ENCODE measurements at regions not wholly inside any gene's neighbourhood (a gene's known extent, or its start where the extent isn't known, plus 50 kb on each side); places are given as distances from the start of the nearest gene placed in this dataset.
"Not testable (repeated sequence)": the region's sequence is repeated elsewhere in the genome, so short reads cannot be mapped to it uniquely, and the experiment has no call there.

DNA sequence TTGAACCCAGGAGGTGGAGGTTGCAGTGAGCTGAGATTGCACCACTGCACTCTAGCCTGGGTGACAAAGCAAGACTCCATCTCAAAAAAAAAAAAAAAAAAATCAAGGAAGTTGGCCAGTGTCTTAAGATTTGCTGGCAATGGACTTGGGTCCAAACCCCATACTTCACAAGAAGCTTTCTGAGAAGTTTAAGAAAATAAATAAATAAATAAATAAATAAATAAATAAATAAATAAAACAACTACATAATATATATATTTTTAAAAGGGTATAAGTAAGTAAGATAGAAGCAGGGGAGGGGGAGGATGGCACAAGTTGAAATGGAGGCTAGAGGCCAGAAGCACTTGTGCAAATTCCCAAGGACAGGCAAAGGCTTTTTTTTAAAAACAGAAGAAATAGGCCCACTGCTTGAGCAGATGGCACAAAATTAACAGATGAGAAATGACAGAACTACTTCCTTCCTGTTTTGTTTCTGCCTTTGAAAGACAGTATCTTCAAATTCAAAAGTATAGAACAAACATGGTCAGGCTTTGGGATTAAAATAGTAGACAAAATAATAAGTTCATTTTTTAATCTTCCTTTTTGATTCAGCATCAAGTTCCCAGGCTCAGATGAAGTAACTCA lies 287.7 kb downstream of the ALDH8A1 start:
- Histone ChIP-seq H3K4me3 (no peak overlapping the region), H3K9me3 (no peaks in the 10 kb centered on the region), H3K27me3 (no peaks in the 10 kb centered on the region), H3K27ac (no peak overlapping the region), H3K36me3 (no peaks in the 10 kb centered on the region), H3K4me1 (peaks cover 0 to 4% (median 0%) of the 10 kb centered on the region in 4 donors)
- no peak for DNase-seq
- intact Hi-C loops (cut with DNase I; ENCODE audit: low total_unique reads) (no loop called here), in situ Hi-C loops (cut with MboI; ENCODE audit: low pct_ligation_motif_present in 1 of 4, low pct_unique_long_range_greater_than_20kb in 1 of 4, low sequenced_read_pairs in 3 of 4) (no loop called here)
- no peak for TF ChIP-seq POLR2A (IDR thresholded peaks at IDR 0.05)
- no peak for TF ChIP-seq EP300 (IDR thresholded peaks at IDR 0.05; ENCODE audit: low read depth)
- TF ChIP-seq, protein P1, sequence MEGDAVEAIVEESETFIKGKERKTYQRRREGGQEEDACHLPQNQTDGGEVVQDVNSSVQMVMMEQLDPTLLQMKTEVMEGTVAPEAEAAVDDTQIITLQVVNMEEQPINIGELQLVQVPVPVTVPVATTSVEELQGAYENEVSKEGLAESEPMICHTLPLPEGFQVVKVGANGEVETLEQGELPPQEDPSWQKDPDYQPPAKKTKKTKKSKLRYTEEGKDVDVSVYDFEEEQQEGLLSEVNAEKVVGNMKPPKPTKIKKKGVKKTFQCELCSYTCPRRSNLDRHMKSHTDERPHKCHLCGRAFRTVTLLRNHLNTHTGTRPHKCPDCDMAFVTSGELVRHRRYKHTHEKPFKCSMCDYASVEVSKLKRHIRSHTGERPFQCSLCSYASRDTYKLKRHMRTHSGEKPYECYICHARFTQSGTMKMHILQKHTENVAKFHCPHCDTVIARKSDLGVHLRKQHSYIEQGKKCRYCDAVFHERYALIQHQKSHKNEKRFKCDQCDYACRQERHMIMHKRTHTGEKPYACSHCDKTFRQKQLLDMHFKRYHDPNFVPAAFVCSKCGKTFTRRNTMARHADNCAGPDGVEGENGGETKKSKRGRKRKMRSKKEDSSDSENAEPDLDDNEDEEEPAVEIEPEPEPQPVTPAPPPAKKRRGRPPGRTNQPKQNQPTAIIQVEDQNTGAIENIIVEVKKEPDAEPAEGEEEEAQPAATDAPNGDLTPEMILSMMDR (IDR thresholded peaks at IDR 0.05), result no peak
- TF ChIP-seq POLR2AphosphoS5 (IDR thresholded peaks at IDR 0.05), result no peak

DNA sequence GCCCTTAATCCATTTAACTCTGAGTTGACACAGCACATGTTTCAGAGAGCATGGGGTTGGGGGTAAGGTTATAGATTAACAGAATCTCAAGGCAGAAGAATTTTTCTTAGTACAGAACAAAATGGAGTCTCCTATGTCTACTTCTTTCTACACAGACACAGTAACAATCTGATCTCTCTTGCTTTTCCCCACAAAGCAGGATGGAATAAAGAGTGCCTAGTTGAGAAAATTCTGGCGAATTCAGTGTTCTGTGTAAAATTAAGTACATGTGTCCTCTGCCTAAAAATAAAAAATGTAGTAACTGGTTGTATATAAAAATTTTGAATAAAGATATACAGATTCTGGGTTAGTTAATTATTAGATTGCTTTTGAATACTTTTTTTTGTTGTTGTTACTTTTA lies 290.0 kb downstream of the ALDH8A1 start:
- DNase-seq; H3K27ac ChIP-seq; H3K4me3 ChIP-seq; in situ Hi-C loops (cut with MboI; ENCODE audit: low pct_ligation_motif_present in 1 of 4, low pct_unique_long_range_greater_than_20kb in 1 of 4, low sequenced_read_pairs in 3 of 4); intact Hi-C loops (cut with DNase I; ENCODE audit: low total_unique reads); H3K4me1 ChIP-seq; H3K36me3 ChIP-seq; H3K27me3 ChIP-seq; H3K9me3 ChIP-seq: not testable (repeated sequence)
- WGBS, 2 donors (ENCODE audit: low coverage in 1 of 2), result 88 to 98% methylated on average over 1 of the region's 1 CpG

DNA sequence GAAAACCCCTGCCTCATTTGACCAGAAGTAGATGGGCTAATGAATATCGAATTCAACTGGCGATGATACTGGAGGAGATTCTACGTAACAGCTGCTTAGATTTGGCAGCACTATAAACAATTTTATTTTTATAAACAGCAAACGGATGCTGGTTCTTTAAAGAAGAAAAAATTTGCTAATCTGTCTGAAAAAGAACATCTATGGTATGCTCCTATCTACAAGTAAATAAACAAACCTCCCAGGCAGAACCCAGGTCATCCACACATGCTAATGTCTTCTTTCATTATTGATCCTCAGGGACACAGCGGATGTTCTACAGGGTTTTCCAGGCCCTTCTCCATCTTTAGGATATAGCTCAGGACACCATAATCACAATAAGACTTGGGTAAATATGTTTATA lies 291.3 kb downstream of the ALDH8A1 start:
- WGBS, 2 donors (ENCODE audit: low coverage in 1 of 2), result 72 to 91% methylated on average over 5 of the region's 5 CpGs
- no peak overlapping the region for H3K27ac ChIP-seq
- H3K4me3 ChIP-seq, result no peak overlapping the region
- no peaks in the 10 kb centered on the region for H3K36me3 ChIP-seq
- intact Hi-C loops (cut with DNase I; ENCODE audit: low total_unique reads) (no loop called here), in situ Hi-C loops (cut with MboI; ENCODE audit: low pct_ligation_motif_present in 1 of 4, low pct_unique_long_range_greater_than_20kb in 1 of 4, low sequenced_read_pairs in 3 of 4) (no loop called here)
- H3K27me3 ChIP-seq, result no peaks in the 10 kb centered on the region
- no peak for DNase-seq
- H3K4me1 ChIP-seq, result no peaks in the 10 kb centered on the region
- H3K9me3 ChIP-seq, result no peaks in the 10 kb centered on the region
- no peak for TF ChIP-seq EP300 (IDR thresholded peaks at IDR 0.05; ENCODE audit: low read depth)
- no peak for TF ChIP-seq POLR2A (IDR thresholded peaks at IDR 0.05)
- TF ChIP-seq, protein P1 (IDR thresholded peaks at IDR 0.05), result no peak
- no peak for TF ChIP-seq POLR2AphosphoS5 (IDR thresholded peaks at IDR 0.05)

DNA sequence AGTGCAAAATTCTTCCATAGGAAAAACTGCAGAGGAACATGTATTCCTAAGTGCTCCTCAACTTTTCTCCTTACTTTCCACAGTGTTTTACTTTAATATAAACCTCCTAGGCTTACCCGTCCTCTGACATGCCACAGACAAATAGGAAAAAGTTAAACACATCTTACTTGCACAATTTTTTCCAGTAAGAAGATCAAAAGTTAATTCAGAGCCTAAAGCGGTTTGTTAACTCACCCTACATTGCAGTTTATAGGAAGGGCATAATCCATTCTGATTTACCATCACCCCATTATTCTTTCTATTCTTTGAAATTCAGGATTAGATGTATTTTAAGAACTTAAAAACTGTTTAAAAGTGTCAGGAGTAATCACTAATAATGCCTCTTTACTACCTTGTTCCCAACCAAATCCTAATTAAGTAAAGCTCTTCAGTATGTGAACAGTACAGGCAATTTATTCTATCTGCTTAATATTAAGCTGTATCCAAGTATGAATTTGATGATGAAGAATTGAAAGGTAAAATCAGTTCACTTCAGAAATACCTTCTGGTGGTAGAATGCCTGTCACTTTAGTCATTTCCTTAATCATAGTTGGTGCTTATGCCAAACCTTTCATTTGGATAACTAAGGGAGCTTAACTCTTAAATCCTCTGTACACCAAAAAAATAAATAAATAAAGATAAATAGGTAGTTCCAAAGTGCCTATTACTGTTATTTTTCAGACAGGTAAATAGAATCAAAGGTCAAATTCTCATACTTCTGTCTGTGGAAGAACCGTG lies 292.0 kb downstream of the ALDH8A1 start:
- WGBS, 2 donors (ENCODE audit: low coverage in 1 of 2), result 69 to 71% methylated on average over 3 of the region's 3 CpGs
- Histone ChIP-seq H3K27ac (no peak overlapping the region), H3K36me3 (no peaks in the 10 kb centered on the region), H3K4me3 (no peak overlapping the region), H3K9me3 (no peaks in the 10 kb centered on the region), H3K27me3 (no peaks in the 10 kb centered on the region), H3K4me1 (no peaks in the 10 kb centered on the region)
- intact Hi-C loops (cut with DNase I; ENCODE audit: low total_unique reads), result no loop called here
- in situ Hi-C loops (cut with MboI; ENCODE audit: low pct_ligation_motif_present in 1 of 4, low pct_unique_long_range_greater_than_20kb in 1 of 4, low sequenced_read_pairs in 3 of 4), result no loop called here
- no peak for DNase-seq
- TF ChIP-seq, protein P1 (IDR thresholded peaks at IDR 0.05), result no peak
- TF ChIP-seq EP300 (IDR thresholded peaks at IDR 0.05; ENCODE audit: low read depth) (no peak), POLR2A (IDR thresholded peaks at IDR 0.05) (no peak)

All from transverse colon (tissue), 4 donors.